ENCODE measurements at regions not wholly inside any gene's neighbourhood (a gene's known extent, or its start where the extent isn't known, plus 50 kb on each side); places are given as distances from the start of the nearest gene placed in this dataset.
"Not testable (repeated sequence)": the region's sequence is repeated elsewhere in the genome, so short reads cannot be mapped to it uniquely, and the experiment has no call there.

DNA sequence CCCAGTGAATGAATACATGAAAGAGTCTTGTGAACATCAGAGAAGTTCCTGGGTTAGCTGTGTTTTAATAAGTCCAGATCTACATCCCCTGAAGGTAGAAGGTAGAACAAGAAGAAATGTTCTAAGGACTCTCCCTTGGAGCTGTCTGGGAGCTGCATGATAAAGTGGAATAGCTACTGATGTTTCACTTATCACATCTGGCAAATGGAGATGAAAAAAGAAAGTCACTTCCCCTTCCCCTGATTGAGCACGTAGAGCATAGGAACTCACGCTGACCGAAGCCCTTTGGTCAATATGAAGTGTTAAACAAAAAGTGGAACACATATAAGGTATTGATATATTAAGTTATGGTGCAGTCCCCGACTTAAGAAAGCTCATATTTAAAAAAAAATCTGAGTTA lies 53.2 kb upstream of the PARP1 start:
- peaks cover 0 to 4% (median 0%) of the 10 kb centered on the region in 7 donors for H3K9me3 Mint-ChIP-seq
- H3K4me1 ChIP-seq (ENCODE audit: control insufficient read depth, insufficient read depth, low read length, poor library complexity, severe bottlenecking) = peaks cover 7% of the 10 kb centered on the region
- no peaks in the 10 kb centered on the region for H3K36me3 ChIP-seq (ENCODE audit: control insufficient read depth, insufficient read depth, low read length)
- H3K9me3 ChIP-seq (ENCODE audit: control insufficient read depth in 2 of 2, low read length in 2 of 2) = no peaks in the 10 kb centered on the region
- peaks cover 5% of the 10 kb centered on the region for H3K27me3 ChIP-seq (ENCODE audit: control insufficient read depth, insufficient read depth, low read length)
- no peak overlapping the region for H3K27ac ChIP-seq (ENCODE audit: insufficient read depth, low read length, poor library complexity, severe bottlenecking)
- H3K27me3 Mint-ChIP-seq = peaks cover 6% of the 10 kb centered on the region
- H3K4me3 Mint-ChIP-seq = no peak overlapping the region
- H3K36me3 Mint-ChIP-seq = no peaks in the 10 kb centered on the region
- no peak overlapping the region for H3K27ac Mint-ChIP-seq
- no peak overlapping the region for H3K4me3 ChIP-seq (ENCODE audit: low read depth, low read length)
- DNase-seq (no peak), ATAC-seq (ENCODE audit: low read depth in 2 of 2) (no peak)
- peaks cover 5 to 17% (median 8%) of the 10 kb centered on the region in 4 donors for H3K4me1 Mint-ChIP-seq

DNA sequence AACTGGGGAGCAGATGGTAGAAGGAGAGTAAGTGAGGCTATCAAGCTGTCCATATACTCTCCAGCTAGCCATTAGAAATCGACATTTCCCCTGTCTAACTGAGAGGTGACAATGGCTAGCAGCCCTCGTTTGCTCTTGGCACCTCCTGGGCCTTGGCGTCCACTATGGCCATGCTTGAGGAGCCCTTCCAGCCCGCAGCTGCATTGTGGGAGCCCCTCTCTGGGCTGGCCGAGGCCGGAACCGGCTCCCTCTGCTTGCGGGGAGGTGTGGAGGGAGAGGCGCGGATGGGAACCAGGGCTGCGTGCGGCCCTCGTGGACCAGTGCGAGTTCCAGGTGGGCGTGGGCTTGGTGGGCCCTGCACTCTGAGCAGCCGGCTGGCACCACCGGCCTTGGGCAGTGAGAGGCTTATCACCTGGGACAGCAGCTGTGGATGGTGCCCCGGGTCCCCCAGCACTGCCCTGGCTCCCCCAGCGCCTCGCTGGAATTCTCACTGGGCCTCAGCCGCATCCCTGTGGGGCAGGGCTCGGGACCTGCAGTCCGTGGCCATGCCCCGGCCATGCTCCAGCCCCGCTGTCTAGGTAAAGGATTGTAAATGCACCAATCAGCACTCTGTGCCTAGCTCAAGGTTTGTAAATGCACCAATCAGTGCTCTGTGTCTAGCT lies 56.2 kb upstream of the PARP1 start:
- H3K36me3 Mint-ChIP-seq = no peaks in the 10 kb centered on the region
- H3K27me3 Mint-ChIP-seq = peaks cover 11% of the 10 kb centered on the region
- no peak for DNase-seq
- no peaks in the 10 kb centered on the region for H3K36me3 ChIP-seq (ENCODE audit: control insufficient read depth, insufficient read depth, low read length)
- H3K4me3 Mint-ChIP-seq = no peak overlapping the region
- H3K4me1 Mint-ChIP-seq = peaks cover 0 to 5% (median 0%) of the 10 kb centered on the region in 4 donors
- H3K4me3 ChIP-seq (ENCODE audit: low read depth, low read length) = no peak overlapping the region
- H3K9me3 ChIP-seq (ENCODE audit: control insufficient read depth in 2 of 2, low read length in 2 of 2) = no peaks in the 10 kb centered on the region
- no peak for ATAC-seq (ENCODE audit: low read depth in 2 of 2)
- H3K27ac ChIP-seq (ENCODE audit: insufficient read depth, low read length, poor library complexity, severe bottlenecking) = no peak overlapping the region
- peaks cover 0 to 10% (median 1%) of the 10 kb centered on the region in 7 donors for H3K9me3 Mint-ChIP-seq
- H3K27me3 ChIP-seq (ENCODE audit: control insufficient read depth, insufficient read depth, low read length) = peaks cover 11% of the 10 kb centered on the region
- H3K27ac Mint-ChIP-seq = no peak overlapping the region
- no peaks in the 10 kb centered on the region for H3K4me1 ChIP-seq (ENCODE audit: control insufficient read depth, insufficient read depth, low read length, poor library complexity, severe bottlenecking)

DNA sequence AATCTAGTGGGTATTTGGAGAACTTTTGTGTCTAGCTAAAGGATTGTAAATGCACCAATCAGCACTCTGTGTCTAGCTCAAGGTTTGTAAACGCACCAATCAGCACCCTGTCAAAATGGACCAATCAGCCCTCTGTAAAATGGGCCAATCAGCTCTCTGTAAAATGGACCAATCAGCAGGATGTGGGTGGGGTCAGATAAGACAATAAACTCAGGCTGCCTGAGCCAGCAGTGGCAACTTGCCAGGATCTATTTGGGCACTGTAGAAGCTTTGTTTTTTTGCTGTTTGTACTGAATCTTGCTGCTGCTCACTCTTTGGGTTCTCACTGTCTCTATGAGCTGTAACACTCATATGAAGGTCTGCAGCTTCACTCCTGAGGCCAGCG lies 56.7 kb upstream of the PARP1 start:
- DNase-seq; H3K27ac Mint-ChIP-seq; H3K4me3 Mint-ChIP-seq; H3K27ac ChIP-seq (ENCODE audit: insufficient read depth, low read length, poor library complexity, severe bottlenecking); H3K36me3 Mint-ChIP-seq; ATAC-seq (ENCODE audit: low read depth in 2 of 2); H3K4me3 ChIP-seq (ENCODE audit: low read depth, low read length); H3K4me1 Mint-ChIP-seq; H3K36me3 ChIP-seq (ENCODE audit: control insufficient read depth, insufficient read depth, low read length); H3K4me1 ChIP-seq (ENCODE audit: control insufficient read depth, insufficient read depth, low read length, poor library complexity, severe bottlenecking); H3K9me3 ChIP-seq (ENCODE audit: control insufficient read depth in 2 of 2, low read length in 2 of 2): not testable (repeated sequence)
- H3K27me3 ChIP-seq (ENCODE audit: control insufficient read depth, insufficient read depth, low read length) = peaks cover 11% of the 10 kb centered on the region
- peaks cover 0 to 10% (median 2%) of the 10 kb centered on the region in 7 donors for H3K9me3 Mint-ChIP-seq
- peaks cover 15% of the 10 kb centered on the region for H3K27me3 Mint-ChIP-seq

DNA sequence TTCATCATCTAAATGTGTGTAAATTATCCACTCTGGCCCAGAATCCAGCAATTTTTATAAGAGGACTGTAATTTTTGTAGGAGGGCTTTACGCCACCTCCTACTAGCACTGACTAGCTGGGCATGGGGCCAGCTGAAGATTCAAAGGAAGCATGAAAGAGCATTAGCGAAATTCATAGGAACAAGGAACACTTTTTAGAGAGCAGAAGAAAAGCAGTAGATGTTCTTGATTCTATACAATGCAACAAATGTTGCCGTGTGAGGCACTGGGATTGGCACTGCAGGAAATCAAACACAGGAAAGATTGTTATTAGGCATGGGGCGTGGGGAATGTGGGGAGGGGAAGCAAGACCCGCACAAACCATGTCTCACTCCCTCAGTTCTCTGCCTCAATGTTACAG lies 58.4 kb upstream of the PARP1 start:
- no peak for ATAC-seq (ENCODE audit: low read depth in 2 of 2)
- peaks cover 0 to 5% (median 0%) of the 10 kb centered on the region in 4 donors for H3K4me1 Mint-ChIP-seq

GRCh38 chr1:226467443-226467842 lies 59.5 kb upstream of the PARP1 start:
- H3K9me3 ChIP-seq (ENCODE audit: control insufficient read depth in 2 of 2, low read length in 2 of 2) = no peaks in the 10 kb centered on the region
- H3K4me3 Mint-ChIP-seq = no peak overlapping the region
- peaks cover 0 to 11% (median 0%) of the 10 kb centered on the region in 7 donors for H3K9me3 Mint-ChIP-seq
- H3K36me3 Mint-ChIP-seq = no peaks in the 10 kb centered on the region
- peaks cover 6% of the 10 kb centered on the region for H3K27me3 ChIP-seq (ENCODE audit: control insufficient read depth, insufficient read depth, low read length)
- H3K4me3 ChIP-seq (ENCODE audit: low read depth, low read length) = no peak overlapping the region
- peaks cover 26% of the 10 kb centered on the region for H3K27me3 Mint-ChIP-seq
- no peak for ATAC-seq (ENCODE audit: low read depth in 2 of 2)
- no peaks in the 10 kb centered on the region for H3K4me1 ChIP-seq (ENCODE audit: control insufficient read depth, insufficient read depth, low read length, poor library complexity, severe bottlenecking)
- no peak overlapping the region for H3K27ac ChIP-seq (ENCODE audit: insufficient read depth, low read length, poor library complexity, severe bottlenecking)
- no peak overlapping the region for H3K27ac Mint-ChIP-seq
- no peaks in the 10 kb centered on the region for H3K36me3 ChIP-seq (ENCODE audit: control insufficient read depth, insufficient read depth, low read length)
- DNase-seq = no peak
- peaks cover 0 to 5% (median 0%) of the 10 kb centered on the region in 4 donors for H3K4me1 Mint-ChIP-seq

More for the DNA sequence above, 58.4 kb upstream of the PARP1 start:
- H3K27me3 Mint-ChIP-seq = peaks cover 22% of the 10 kb centered on the region
- no peak for DNase-seq
- no peaks in the 10 kb centered on the region for H3K9me3 ChIP-seq (ENCODE audit: control insufficient read depth in 2 of 2, low read length in 2 of 2)
- H3K9me3 Mint-ChIP-seq = peaks cover 0 to 13% (median 2%) of the 10 kb centered on the region in 7 donors
- H3K4me3 Mint-ChIP-seq = no peak overlapping the region
- no peak overlapping the region for H3K27ac ChIP-seq (ENCODE audit: insufficient read depth, low read length, poor library complexity, severe bottlenecking)
- no peaks in the 10 kb centered on the region for H3K36me3 ChIP-seq (ENCODE audit: control insufficient read depth, insufficient read depth, low read length)
- peaks cover 9% of the 10 kb centered on the region for H3K27me3 ChIP-seq (ENCODE audit: control insufficient read depth, insufficient read depth, low read length)
- no peak overlapping the region for H3K4me3 ChIP-seq (ENCODE audit: low read depth, low read length)
- no peaks in the 10 kb centered on the region for H3K4me1 ChIP-seq (ENCODE audit: control insufficient read depth, insufficient read depth, low read length, poor library complexity, severe bottlenecking)
- H3K27ac Mint-ChIP-seq = no peak overlapping the region
- no peaks in the 10 kb centered on the region for H3K36me3 Mint-ChIP-seq

- Mint-ChIP-seq H3K36me3 (no peaks in the 10 kb centered on the region), H3K27me3 (peaks cover 40% of the 10 kb centered on the region), H3K4me1 (no peaks in the 10 kb centered on the region), H3K4me3 (no peak overlapping the region), H3K27ac (no peak overlapping the region), H3K9me3 (peaks cover 0 to 8% (median 0%) of the 10 kb centered on the region in 7 donors)
- Histone ChIP-seq H3K27me3 (ENCODE audit: control insufficient read depth, insufficient read depth, low read length) (peaks cover 6% of the 10 kb centered on the region), H3K36me3 (ENCODE audit: control insufficient read depth, insufficient read depth, low read length) (no peaks in the 10 kb centered on the region), H3K9me3 (ENCODE audit: control insufficient read depth in 2 of 2, low read length in 2 of 2) (no peaks in the 10 kb centered on the region), H3K4me1 (ENCODE audit: control insufficient read depth, insufficient read depth, low read length, poor library complexity, severe bottlenecking) (no peaks in the 10 kb centered on the region), H3K4me3 (ENCODE audit: low read depth, low read length) (no peak overlapping the region), H3K27ac (ENCODE audit: insufficient read depth, low read length, poor library complexity, severe bottlenecking) (no peak overlapping the region)
- ATAC-seq (ENCODE audit: low read depth in 2 of 2) = no peak
- DNase-seq = no peak
Measured at GRCh38 chr1:226470921-226471866, 63.3 kb upstream of the PARP1 start.

DNA sequence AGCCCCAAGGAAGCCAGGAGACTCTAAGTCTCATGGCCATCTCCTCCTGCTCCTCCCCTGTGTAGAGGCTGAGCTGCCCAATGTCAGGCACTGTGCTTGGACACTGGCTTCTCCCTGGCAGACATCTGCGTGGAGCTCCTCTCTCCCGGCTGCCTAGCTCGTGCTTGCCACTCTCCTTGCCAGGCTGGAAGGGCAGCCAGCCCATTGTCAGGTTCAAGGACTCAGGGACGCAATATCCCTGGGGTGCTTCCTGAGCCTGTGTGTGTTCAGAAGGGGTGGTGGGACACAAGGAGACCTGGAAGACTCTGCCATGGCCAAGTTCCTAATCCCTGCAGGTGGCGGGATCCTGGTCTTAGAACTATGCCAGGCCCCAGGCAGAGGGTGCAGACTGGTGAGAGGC lies 65.4 kb upstream of the PARP1 start:
- no peaks in the 10 kb centered on the region for H3K27me3 ChIP-seq (ENCODE audit: control insufficient read depth, insufficient read depth, low read length)
- Mint-ChIP-seq H3K36me3 (no peaks in the 10 kb centered on the region), H3K9me3 (peaks cover 0 to 5% (median 0%) of the 10 kb centered on the region in 7 donors), H3K4me3 (no peak overlapping the region), H3K27ac (no peak overlapping the region), H3K27me3 (peaks cover 33% of the 10 kb centered on the region), H3K4me1 (no peaks in the 10 kb centered on the region)
- H3K36me3 ChIP-seq (ENCODE audit: control insufficient read depth, insufficient read depth, low read length) = no peaks in the 10 kb centered on the region
- no peaks in the 10 kb centered on the region for H3K4me1 ChIP-seq (ENCODE audit: control insufficient read depth, insufficient read depth, low read length, poor library complexity, severe bottlenecking)
- no peak for DNase-seq
- no peak for ATAC-seq (ENCODE audit: low read depth in 2 of 2)
- H3K4me3 ChIP-seq (ENCODE audit: low read depth, low read length) = no peak overlapping the region
- no peaks in the 10 kb centered on the region for H3K9me3 ChIP-seq (ENCODE audit: control insufficient read depth in 2 of 2, low read length in 2 of 2)
- no peak overlapping the region for H3K27ac ChIP-seq (ENCODE audit: insufficient read depth, low read length, poor library complexity, severe bottlenecking)

All from CD4-positive, CD25-positive, alpha-beta regulatory T cell (primary cell).